Lower leg skin (tissue), 3 donors: ENCODE measurements at regions not wholly inside any gene's neighbourhood (a gene's known extent, or its start where the extent isn't known, plus 50 kb on each side); places are given as distances from the start of the nearest gene placed in this dataset.
"Not testable (repeated sequence)": the region's sequence is repeated elsewhere in the genome, so short reads cannot be mapped to it uniquely, and the experiment has no call there.

ENCODE experiments used
- POLR2A ChIP-seq, 2 donors: fragments of 450-650 bp; IDR thresholded peaks; one replicate each; pipeline ENCODE4 v1.6.1; 2016 to 2017; ENCODE audit warnings: antibody characterized with exemption in 2 of 2, mild to moderate bottlenecking in 1 of 2, moderate library complexity in 1 of 2
- TF ChIP-seq, protein P1 (sequence below), 3 donors: fragments of 450-650 bp; IDR thresholded peaks; one replicate each; pipeline ENCODE4 v1.5.1; 2016; ENCODE audit warnings: antibody characterized with exemption in 3 of 3, mild to moderate bottlenecking in 3 of 3, moderate library complexity in 2 of 3

DNA sequence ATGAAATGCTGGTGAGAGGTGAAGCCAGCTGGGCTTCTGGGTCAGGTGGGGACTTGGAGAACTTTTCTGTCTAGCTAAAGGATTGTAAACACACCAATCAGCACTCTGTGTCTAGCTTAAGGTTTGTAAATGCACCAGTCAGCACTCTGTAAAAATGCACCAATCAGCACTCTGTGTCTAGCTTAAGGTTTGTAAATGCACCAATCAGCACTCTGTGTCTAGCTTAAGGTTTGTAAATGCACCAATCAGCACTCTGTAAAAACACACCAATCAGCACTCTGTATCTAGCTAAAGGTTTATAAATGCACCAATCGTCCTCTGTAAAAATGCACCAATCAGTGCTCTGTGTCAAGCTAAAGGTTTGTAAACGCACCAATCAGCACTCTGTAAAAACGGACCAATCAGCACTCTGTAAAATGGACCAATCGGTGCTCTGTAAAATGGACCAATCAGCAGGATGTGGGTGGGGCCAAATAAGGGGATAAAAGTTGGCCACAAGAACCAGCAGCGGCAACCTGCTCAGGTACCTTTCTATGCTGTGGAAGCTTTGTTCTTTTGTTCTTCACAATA, 127.4 kb downstream of the COPRS start:
- TF ChIP-seq, protein P1, sequence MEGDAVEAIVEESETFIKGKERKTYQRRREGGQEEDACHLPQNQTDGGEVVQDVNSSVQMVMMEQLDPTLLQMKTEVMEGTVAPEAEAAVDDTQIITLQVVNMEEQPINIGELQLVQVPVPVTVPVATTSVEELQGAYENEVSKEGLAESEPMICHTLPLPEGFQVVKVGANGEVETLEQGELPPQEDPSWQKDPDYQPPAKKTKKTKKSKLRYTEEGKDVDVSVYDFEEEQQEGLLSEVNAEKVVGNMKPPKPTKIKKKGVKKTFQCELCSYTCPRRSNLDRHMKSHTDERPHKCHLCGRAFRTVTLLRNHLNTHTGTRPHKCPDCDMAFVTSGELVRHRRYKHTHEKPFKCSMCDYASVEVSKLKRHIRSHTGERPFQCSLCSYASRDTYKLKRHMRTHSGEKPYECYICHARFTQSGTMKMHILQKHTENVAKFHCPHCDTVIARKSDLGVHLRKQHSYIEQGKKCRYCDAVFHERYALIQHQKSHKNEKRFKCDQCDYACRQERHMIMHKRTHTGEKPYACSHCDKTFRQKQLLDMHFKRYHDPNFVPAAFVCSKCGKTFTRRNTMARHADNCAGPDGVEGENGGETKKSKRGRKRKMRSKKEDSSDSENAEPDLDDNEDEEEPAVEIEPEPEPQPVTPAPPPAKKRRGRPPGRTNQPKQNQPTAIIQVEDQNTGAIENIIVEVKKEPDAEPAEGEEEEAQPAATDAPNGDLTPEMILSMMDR (IDR thresholded peaks at IDR 0.05), result not testable (repeated sequence)
- not testable (repeated sequence) for TF ChIP-seq POLR2A (IDR thresholded peaks at IDR 0.05)
